ENCODE measurements at regions not wholly inside any gene's neighbourhood (a gene's known extent, or its start where the extent isn't known, plus 50 kb on each side); places are given as distances from the start of the nearest gene placed in this dataset.

DNA sequence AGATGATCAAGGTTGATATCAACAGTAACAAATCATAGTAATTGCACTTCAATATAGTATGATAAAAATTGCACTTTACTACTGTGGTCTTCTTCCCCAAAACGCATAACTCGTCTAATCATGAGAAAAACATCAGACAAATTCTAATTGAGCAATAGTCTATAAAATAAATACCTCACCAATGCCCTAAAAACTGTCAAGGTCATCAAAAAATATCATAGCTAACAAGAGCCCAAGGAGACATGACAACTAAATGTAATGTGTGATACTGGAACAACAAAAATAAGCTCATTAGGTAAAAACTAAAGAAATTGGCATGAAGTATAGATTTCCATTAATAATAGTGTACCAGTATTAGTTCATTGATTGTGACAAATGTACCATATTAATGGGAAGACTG is 85.6 kb upstream of the LRRC3B start:
- TF ChIP-seq, protein P1, sequence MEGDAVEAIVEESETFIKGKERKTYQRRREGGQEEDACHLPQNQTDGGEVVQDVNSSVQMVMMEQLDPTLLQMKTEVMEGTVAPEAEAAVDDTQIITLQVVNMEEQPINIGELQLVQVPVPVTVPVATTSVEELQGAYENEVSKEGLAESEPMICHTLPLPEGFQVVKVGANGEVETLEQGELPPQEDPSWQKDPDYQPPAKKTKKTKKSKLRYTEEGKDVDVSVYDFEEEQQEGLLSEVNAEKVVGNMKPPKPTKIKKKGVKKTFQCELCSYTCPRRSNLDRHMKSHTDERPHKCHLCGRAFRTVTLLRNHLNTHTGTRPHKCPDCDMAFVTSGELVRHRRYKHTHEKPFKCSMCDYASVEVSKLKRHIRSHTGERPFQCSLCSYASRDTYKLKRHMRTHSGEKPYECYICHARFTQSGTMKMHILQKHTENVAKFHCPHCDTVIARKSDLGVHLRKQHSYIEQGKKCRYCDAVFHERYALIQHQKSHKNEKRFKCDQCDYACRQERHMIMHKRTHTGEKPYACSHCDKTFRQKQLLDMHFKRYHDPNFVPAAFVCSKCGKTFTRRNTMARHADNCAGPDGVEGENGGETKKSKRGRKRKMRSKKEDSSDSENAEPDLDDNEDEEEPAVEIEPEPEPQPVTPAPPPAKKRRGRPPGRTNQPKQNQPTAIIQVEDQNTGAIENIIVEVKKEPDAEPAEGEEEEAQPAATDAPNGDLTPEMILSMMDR (IDR thresholded peaks at IDR 0.05), result no peak
- TF ChIP-seq POLR2A (IDR thresholded peaks at IDR 0.05), result no peak

Data from tibial nerve (tissue), 3 donors.